ENCODE measurements at regions not wholly inside any gene's neighbourhood (a gene's known extent, or its start where the extent isn't known, plus 50 kb on each side); places are given as distances from the start of the nearest gene placed in this dataset.

- Histone ChIP-seq H3K4me3 (no peak overlapping the region), H3K27me3 (ENCODE audit: insufficient read depth, low read depth) (no peaks in the 10 kb centered on the region), H3K27ac (no peak overlapping the region), H3F3A (ENCODE audit: insufficient read depth, low read depth) (no peaks in the 10 kb centered on the region), H3K79me2 (ENCODE audit: low read depth) (no peaks in the 10 kb centered on the region), H3K9me3 (ENCODE audit: insufficient read depth, low read depth) (no peaks in the 10 kb centered on the region), H2AFZ (no peak overlapping the region), H3K9me2 (ENCODE audit: insufficient read depth) (no peaks in the 10 kb centered on the region), H3K4me1 (replicated peaks; ENCODE audit: insufficient read depth) (no peaks in the 10 kb centered on the region), H3K4me2 (no peak overlapping the region), H4K20me1 (ENCODE audit: insufficient read depth) (no peaks in the 10 kb centered on the region), H3K36me3 (ENCODE audit: low read depth) (no peaks in the 10 kb centered on the region)
- POLR2A ChIA-PET (ENCODE audit: unreplicated experiment) = no interaction called here
- BruUV-seq (replicated peaks) = no TSS peak
- intact Hi-C loops (cut with micrococcal nuclease; ENCODE audit: unreplicated experiment) = no loop called here
- CTCF ChIA-PET = no interaction called here
- no peak for TF ChIP-seq EZH2 (IDR thresholded peaks at IDR 0.05; ENCODE audit: low read depth)
- TF ChIP-seq CTCF (conservative IDR thresholded peaks at IDR 0.05) = no peak
- no peak for DNase-seq
These were observed 66.8 kb upstream of the PRRC2C start for GRCh38 chr1:171418546-171418945.

GRCh38 chr1:171420810-171421209 lies 64.5 kb upstream of the PRRC2C start:
- no peak for TF ChIP-seq EZH2 (IDR thresholded peaks at IDR 0.05; ENCODE audit: low read depth)
- no peak for TF ChIP-seq CTCF (conservative IDR thresholded peaks at IDR 0.05)
- intact Hi-C loops (cut with micrococcal nuclease; ENCODE audit: unreplicated experiment) = no loop called here
- Histone ChIP-seq H3K36me3 (ENCODE audit: low read depth) (no peaks in the 10 kb centered on the region), H3K27me3 (ENCODE audit: insufficient read depth, low read depth) (no peaks in the 10 kb centered on the region), H3K27ac (no peak overlapping the region), H3K9me2 (ENCODE audit: insufficient read depth) (no peaks in the 10 kb centered on the region), H3K4me2 (no peak overlapping the region), H3K79me2 (ENCODE audit: low read depth) (no peaks in the 10 kb centered on the region), H3F3A (ENCODE audit: insufficient read depth, low read depth) (no peaks in the 10 kb centered on the region), H3K4me1 (replicated peaks; ENCODE audit: insufficient read depth) (no peaks in the 10 kb centered on the region), H3K9me3 (ENCODE audit: insufficient read depth, low read depth) (no peaks in the 10 kb centered on the region), H2AFZ (no peak overlapping the region), H4K20me1 (ENCODE audit: insufficient read depth) (no peaks in the 10 kb centered on the region), H3K4me3 (no peak overlapping the region)
- no peak for DNase-seq
- no TSS peak for BruUV-seq (replicated peaks)
- ChIA-PET CTCF (no interaction called here), POLR2A (ENCODE audit: unreplicated experiment) (no interaction called here)

GRCh38 chr1:171421413-171422020 lies 63.8 kb upstream of the PRRC2C start:
- no peaks in the 10 kb centered on the region for H3F3A ChIP-seq (ENCODE audit: insufficient read depth, low read depth)
- H2AFZ ChIP-seq = 0 out of 2 replicates have a peak overlapping the region, but pooled peaks have one; percentile 9
- no TSS peak for BruUV-seq (replicated peaks)
- no peaks in the 10 kb centered on the region for H3K79me2 ChIP-seq (ENCODE audit: low read depth)
- no peak overlapping the region for H3K4me2 ChIP-seq
- CTCF ChIA-PET = no interaction called here
- POLR2A ChIA-PET (ENCODE audit: unreplicated experiment) = no interaction called here
- TF ChIP-seq EZH2 (IDR thresholded peaks at IDR 0.05; ENCODE audit: low read depth) (no peak), CTCF (conservative IDR thresholded peaks at IDR 0.05) (no peak)
- H3K4me3 ChIP-seq = no peak overlapping the region
- H3K4me1 ChIP-seq (replicated peaks; ENCODE audit: insufficient read depth) = no peaks in the 10 kb centered on the region
- intact Hi-C loops (cut with micrococcal nuclease; ENCODE audit: unreplicated experiment) = no loop called here
- no peak for DNase-seq
- H3K27ac ChIP-seq = no peak overlapping the region
- H3K9me3 ChIP-seq (ENCODE audit: insufficient read depth, low read depth) = no peaks in the 10 kb centered on the region
- no peaks in the 10 kb centered on the region for H4K20me1 ChIP-seq (ENCODE audit: insufficient read depth)
- no peaks in the 10 kb centered on the region for H3K36me3 ChIP-seq (ENCODE audit: low read depth)
- H3K9me2 ChIP-seq (ENCODE audit: insufficient read depth) = no peaks in the 10 kb centered on the region
- H3K27me3 ChIP-seq (ENCODE audit: insufficient read depth, low read depth) = no peaks in the 10 kb centered on the region

All from PC-9 (cell line).